ENCODE measurements at regions not wholly inside any gene's neighbourhood (a gene's known extent, or its start where the extent isn't known, plus 50 kb on each side); places are given as distances from the start of the nearest gene placed in this dataset.

- Histone ChIP-seq H3K4me3 (ENCODE audit: low read depth, low read length) (no peak overlapping the region), H3K27me3 (ENCODE audit: control insufficient read depth, insufficient read depth, low read length) (no peaks in the 10 kb centered on the region), H3K9me3 (ENCODE audit: control insufficient read depth in 2 of 2, low read length in 2 of 2) (no peaks in the 10 kb centered on the region), H3K27ac (ENCODE audit: insufficient read depth, low read length, poor library complexity, severe bottlenecking) (no peak overlapping the region), H3K4me1 (ENCODE audit: control insufficient read depth, insufficient read depth, low read length, poor library complexity, severe bottlenecking) (no peaks in the 10 kb centered on the region), H3K36me3 (ENCODE audit: control insufficient read depth, insufficient read depth, low read length) (no peaks in the 10 kb centered on the region)
- Mint-ChIP-seq H3K4me3 (no peak overlapping the region), H3K27ac (no peak overlapping the region), H3K9me3 (peaks cover 2 to 17% (median 10%) of the 10 kb centered on the region in 7 donors), H3K27me3 (no peaks in the 10 kb centered on the region), H3K4me1 (no peaks in the 10 kb centered on the region), H3K36me3 (no peaks in the 10 kb centered on the region)
- ATAC-seq (ENCODE audit: low read depth in 2 of 2) = no peak
- no peak for DNase-seq
Observed at GRCh38 chr10:44435196-44435595, 50.3 kb upstream of the CXCL12 start.

DNA sequence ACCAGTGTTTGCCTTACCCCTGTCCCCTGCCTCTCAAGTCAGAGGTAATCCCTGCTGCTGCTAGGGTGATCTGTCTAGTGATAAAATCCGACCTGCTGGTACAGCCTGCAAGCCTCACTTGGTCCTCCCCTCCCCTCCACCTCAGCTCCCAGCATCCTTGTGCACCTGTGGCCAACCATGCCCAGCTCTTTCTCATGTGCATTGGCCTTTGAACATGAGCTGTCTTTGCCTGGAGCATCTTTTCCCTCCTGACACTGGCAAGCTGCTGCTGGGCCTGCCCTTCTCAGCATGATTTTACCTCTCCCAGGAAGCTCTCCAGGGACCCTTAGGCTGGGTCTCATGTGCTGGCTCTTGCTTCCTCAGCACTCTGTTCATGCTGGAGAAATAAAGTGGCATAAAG lies 51.3 kb upstream of the CXCL12 start:
- ATAC-seq (ENCODE audit: low read depth in 2 of 2) (no peak), DNase-seq (no peak)
- Histone ChIP-seq H3K9me3 (ENCODE audit: control insufficient read depth in 2 of 2, low read length in 2 of 2) (no peaks in the 10 kb centered on the region), H3K4me3 (ENCODE audit: low read depth, low read length) (no peak overlapping the region), H3K27ac (ENCODE audit: insufficient read depth, low read length, poor library complexity, severe bottlenecking) (no peak overlapping the region), H3K36me3 (ENCODE audit: control insufficient read depth, insufficient read depth, low read length) (no peaks in the 10 kb centered on the region), H3K4me1 (ENCODE audit: control insufficient read depth, insufficient read depth, low read length, poor library complexity, severe bottlenecking) (no peaks in the 10 kb centered on the region), H3K27me3 (ENCODE audit: control insufficient read depth, insufficient read depth, low read length) (no peaks in the 10 kb centered on the region)
- no peak overlapping the region for H3K4me3 Mint-ChIP-seq
- H3K27me3 Mint-ChIP-seq = peaks cover 5% of the 10 kb centered on the region
- no peaks in the 10 kb centered on the region for H3K4me1 Mint-ChIP-seq
- no peak overlapping the region for H3K27ac Mint-ChIP-seq
- no peaks in the 10 kb centered on the region for H3K36me3 Mint-ChIP-seq
- peaks cover under 1 to 13% (median 11%) of the 10 kb centered on the region in 7 donors for H3K9me3 Mint-ChIP-seq

GRCh38 chr10:44437840-44438511 lies 53.1 kb upstream of the CXCL12 start:
- Mint-ChIP-seq H3K27ac (no peak overlapping the region), H3K36me3 (no peaks in the 10 kb centered on the region), H3K4me3 (no peak overlapping the region), H3K4me1 (no peaks in the 10 kb centered on the region), H3K9me3 (peaks cover 0 to 11% (median 9%) of the 10 kb centered on the region in 7 donors), H3K27me3 (peaks cover 5% of the 10 kb centered on the region)
- no peak for DNase-seq
- Histone ChIP-seq H3K27ac (ENCODE audit: insufficient read depth, low read length, poor library complexity, severe bottlenecking) (no peak overlapping the region), H3K27me3 (ENCODE audit: control insufficient read depth, insufficient read depth, low read length) (no peaks in the 10 kb centered on the region), H3K9me3 (ENCODE audit: control insufficient read depth in 2 of 2, low read length in 2 of 2) (no peaks in the 10 kb centered on the region), H3K36me3 (ENCODE audit: control insufficient read depth, insufficient read depth, low read length) (no peaks in the 10 kb centered on the region), H3K4me1 (ENCODE audit: control insufficient read depth, insufficient read depth, low read length, poor library complexity, severe bottlenecking) (no peaks in the 10 kb centered on the region), H3K4me3 (ENCODE audit: low read depth, low read length) (no peak overlapping the region)
- no peak for ATAC-seq (ENCODE audit: low read depth in 2 of 2)

DNA sequence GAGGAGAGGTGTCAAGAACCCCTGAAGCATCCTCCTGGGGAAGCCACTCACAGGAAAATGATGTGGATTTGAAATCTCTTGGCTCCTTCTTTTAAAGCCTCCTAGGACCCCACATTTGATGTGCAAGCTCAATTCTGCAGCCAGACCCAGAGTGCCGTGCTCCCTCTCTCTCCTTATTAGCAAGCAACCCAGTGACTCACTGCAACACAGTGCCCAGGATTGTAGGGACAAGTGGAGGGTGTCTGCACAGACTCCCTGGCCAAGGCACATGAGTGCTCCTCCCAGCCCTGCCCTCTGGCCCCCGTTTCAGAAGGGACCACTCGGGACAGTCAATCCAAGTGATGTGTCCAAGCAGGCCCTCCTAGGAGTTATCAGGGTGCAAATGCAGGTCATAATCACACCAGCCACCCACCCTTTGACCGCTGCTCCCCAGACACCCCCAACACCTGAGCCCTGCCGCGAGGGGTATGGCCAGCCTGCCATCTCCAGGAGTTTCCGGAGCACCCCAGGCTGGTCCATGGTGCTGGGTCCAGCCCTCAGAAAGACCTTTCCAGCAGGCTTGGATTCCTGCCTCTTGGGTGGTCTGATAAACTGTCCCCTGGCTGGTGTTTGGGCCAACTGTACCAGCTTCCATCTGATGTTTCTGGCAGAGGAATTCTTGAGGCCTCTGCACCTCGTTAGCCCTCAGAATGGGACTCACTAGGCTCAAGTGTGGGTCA lies 54.5 kb upstream of the CXCL12 start:
- Histone ChIP-seq H3K27ac (ENCODE audit: insufficient read depth, low read length, poor library complexity, severe bottlenecking) (no peak overlapping the region), H3K36me3 (ENCODE audit: control insufficient read depth, insufficient read depth, low read length) (no peaks in the 10 kb centered on the region), H3K27me3 (ENCODE audit: control insufficient read depth, insufficient read depth, low read length) (no peaks in the 10 kb centered on the region), H3K9me3 (ENCODE audit: control insufficient read depth in 2 of 2, low read length in 2 of 2) (no peaks in the 10 kb centered on the region), H3K4me1 (ENCODE audit: control insufficient read depth, insufficient read depth, low read length, poor library complexity, severe bottlenecking) (no peaks in the 10 kb centered on the region), H3K4me3 (ENCODE audit: low read depth, low read length) (no peak overlapping the region)
- H3K4me1 Mint-ChIP-seq = no peaks in the 10 kb centered on the region
- DNase-seq (no peak), ATAC-seq (ENCODE audit: low read depth in 2 of 2) (no peak)
- peaks cover 5% of the 10 kb centered on the region for H3K27me3 Mint-ChIP-seq
- H3K27ac Mint-ChIP-seq = no peak overlapping the region
- peaks cover 0 to 11% (median 4%) of the 10 kb centered on the region in 7 donors for H3K9me3 Mint-ChIP-seq
- H3K4me3 Mint-ChIP-seq = no peak overlapping the region
- H3K36me3 Mint-ChIP-seq = no peaks in the 10 kb centered on the region

GRCh38 chr10:44439958-44440244 lies 55.0 kb upstream of the CXCL12 start:
- Mint-ChIP-seq H3K27ac (no peak overlapping the region), H3K4me1 (no peaks in the 10 kb centered on the region), H3K4me3 (no peak overlapping the region), H3K27me3 (peaks cover 5% of the 10 kb centered on the region), H3K36me3 (no peaks in the 10 kb centered on the region), H3K9me3 (peaks cover 0 to 12% (median 5%) of the 10 kb centered on the region in 7 donors)
- Histone ChIP-seq H3K27me3 (ENCODE audit: control insufficient read depth, insufficient read depth, low read length) (no peaks in the 10 kb centered on the region), H3K9me3 (ENCODE audit: control insufficient read depth in 2 of 2, low read length in 2 of 2) (peaks cover under 1 to 2% of the 10 kb centered on the region in 2 experiments), H3K4me3 (ENCODE audit: low read depth, low read length) (no peak overlapping the region), H3K4me1 (ENCODE audit: control insufficient read depth, insufficient read depth, low read length, poor library complexity, severe bottlenecking) (no peaks in the 10 kb centered on the region), H3K36me3 (ENCODE audit: control insufficient read depth, insufficient read depth, low read length) (no peaks in the 10 kb centered on the region), H3K27ac (ENCODE audit: insufficient read depth, low read length, poor library complexity, severe bottlenecking) (no peak overlapping the region)
- DNase-seq (no peak), ATAC-seq (ENCODE audit: low read depth in 2 of 2) (no peak)

- ATAC-seq (ENCODE audit: low read depth in 2 of 2) = no peak
Observed at GRCh38 chr10:44457259-44457658, 72.4 kb upstream of the CXCL12 start.

GRCh38 chr10:44458671-44459413 lies 73.9 kb upstream of the CXCL12 start:
- Histone ChIP-seq H3K36me3 (ENCODE audit: control insufficient read depth, insufficient read depth, low read length) (no peaks in the 10 kb centered on the region), H3K27ac (ENCODE audit: insufficient read depth, low read length, poor library complexity, severe bottlenecking) (no peak overlapping the region), H3K4me3 (ENCODE audit: low read depth, low read length) (no peak overlapping the region), H3K4me1 (ENCODE audit: control insufficient read depth, insufficient read depth, low read length, poor library complexity, severe bottlenecking) (no peaks in the 10 kb centered on the region), H3K9me3 (ENCODE audit: control insufficient read depth in 2 of 2, low read length in 2 of 2) (no peaks in the 10 kb centered on the region), H3K27me3 (ENCODE audit: control insufficient read depth, insufficient read depth, low read length) (no peaks in the 10 kb centered on the region)
- peaks cover 0 to 8% (median 0%) of the 10 kb centered on the region in 7 donors for H3K9me3 Mint-ChIP-seq
- H3K4me3 Mint-ChIP-seq = no peak overlapping the region
- DNase-seq (no peak), ATAC-seq (ENCODE audit: low read depth in 2 of 2) (no peak)
- H3K4me1 Mint-ChIP-seq = no peaks in the 10 kb centered on the region
- no peaks in the 10 kb centered on the region for H3K36me3 Mint-ChIP-seq
- no peaks in the 10 kb centered on the region for H3K27me3 Mint-ChIP-seq
- H3K27ac Mint-ChIP-seq = no peak overlapping the region

More at GRCh38 chr10:44457259-44457658, 72.4 kb upstream of the CXCL12 start:
- no peaks in the 10 kb centered on the region for H3K36me3 ChIP-seq (ENCODE audit: control insufficient read depth, insufficient read depth, low read length)
- Mint-ChIP-seq H3K4me1 (no peaks in the 10 kb centered on the region), H3K27me3 (no peaks in the 10 kb centered on the region), H3K27ac (no peak overlapping the region), H3K4me3 (no peak overlapping the region), H3K9me3 (peaks cover 0 to 11% (median 2%) of the 10 kb centered on the region in 7 donors), H3K36me3 (no peaks in the 10 kb centered on the region)
- H3K27me3 ChIP-seq (ENCODE audit: control insufficient read depth, insufficient read depth, low read length) = no peaks in the 10 kb centered on the region
- H3K4me1 ChIP-seq (ENCODE audit: control insufficient read depth, insufficient read depth, low read length, poor library complexity, severe bottlenecking) = no peaks in the 10 kb centered on the region
- no peaks in the 10 kb centered on the region for H3K9me3 ChIP-seq (ENCODE audit: control insufficient read depth in 2 of 2, low read length in 2 of 2)
- DNase-seq = no peak
- H3K4me3 ChIP-seq (ENCODE audit: low read depth, low read length) = no peak overlapping the region
- no peak overlapping the region for H3K27ac ChIP-seq (ENCODE audit: insufficient read depth, low read length, poor library complexity, severe bottlenecking)

Measured in CD4-positive, CD25-positive, alpha-beta regulatory T cell (primary cell).